Nephron (organoid): ENCODE measurements at regions not wholly inside any gene's neighbourhood (a gene's known extent, or its start where the extent isn't known, plus 50 kb on each side); places are given as distances from the start of the nearest gene placed in this dataset.
A peak's percentile ranks its signal among the peaks of the same experiment; 100 is the strongest.

Experiments used
- H3K27ac Mint-ChIP-seq, 3 experiments: 2 replicates each; pipeline ENCODE4 v1.8.0; 2020; ENCODE audit warnings: mixed read lengths in 3 of 3, mild to moderate bottlenecking in 2 of 3, moderate library complexity in 1 of 3
- H3K27me3 Mint-ChIP-seq: 2 replicates; pipeline ENCODE4 v1.8.0; 2021; ENCODE audit warnings: low read depth, mild to moderate bottlenecking, moderate library complexity, mixed read lengths
- H3K36me3 Mint-ChIP-seq: 2 replicates; pipeline ENCODE4 v1.8.0; 2020; ENCODE audit warnings: low read depth, mixed read lengths
- H3K4me1 Mint-ChIP-seq: 2 replicates; pipeline ENCODE4 v1.8.0; 2020; ENCODE audit warnings: mixed read lengths
- H3K4me3 Mint-ChIP-seq, 3 experiments: 2 replicates each; pipeline ENCODE4 v1.8.0; 2020; ENCODE audit warnings: mild to moderate bottlenecking in 3 of 3, mixed read lengths in 3 of 3, moderate library complexity in 2 of 3
- H3K9me3 Mint-ChIP-seq: 2 replicates; pipeline ENCODE4 v1.8.0; 2020; ENCODE audit warnings: mixed read lengths
- CTCF ChIP-seq, 3 experiments: fragments of 200-600 bp; sonication (generic); IDR thresholded peaks; one replicate each; pipeline ENCODE4 v1.5.0; 2021; ENCODE audit warnings: antibody characterized with exemption in 3 of 3; ENCODE audit not compliant: unreplicated experiment in 3 of 3

GRCh38 chr2:39531220-39531777 lies 94.2 kb upstream of the MAP4K3 start:
- H3K27me3 Mint-ChIP-seq, result no peaks in the 10 kb centered on the region
- H3K4me3 Mint-ChIP-seq, result no peak overlapping the region
- H3K27ac Mint-ChIP-seq, result peak overlapping the region in 1 of 3 experiments; percentile 79
- H3K4me1 Mint-ChIP-seq, result peaks cover 22% of the 10 kb centered on the region
- no peaks in the 10 kb centered on the region for H3K9me3 Mint-ChIP-seq
- no peak for TF ChIP-seq CTCF (IDR thresholded peaks at IDR 0.05; ENCODE audit: unreplicated experiment in 3 of 3)
- H3K36me3 Mint-ChIP-seq, result no peaks in the 10 kb centered on the region

GRCh38 chr2:39532933-39533332 lies 95.8 kb upstream of the MAP4K3 start:
- Mint-ChIP-seq H3K27me3 (no peaks in the 10 kb centered on the region), H3K9me3 (no peaks in the 10 kb centered on the region), H3K36me3 (no peaks in the 10 kb centered on the region), H3K27ac (no peak overlapping the region), H3K4me1 (peaks cover 22% of the 10 kb centered on the region), H3K4me3 (no peak overlapping the region)
- TF ChIP-seq CTCF (IDR thresholded peaks at IDR 0.05; ENCODE audit: unreplicated experiment in 3 of 3), result no peak

GRCh38 chr2:39534095-39534711 lies 97.1 kb upstream of the MAP4K3 start:
- no peaks in the 10 kb centered on the region for H3K36me3 Mint-ChIP-seq
- no peaks in the 10 kb centered on the region for H3K9me3 Mint-ChIP-seq
- H3K4me3 Mint-ChIP-seq, result no peak overlapping the region
- no peak overlapping the region for H3K27ac Mint-ChIP-seq
- TF ChIP-seq CTCF (IDR thresholded peaks at IDR 0.05; ENCODE audit: unreplicated experiment in 3 of 3), result no peak
- no peaks in the 10 kb centered on the region for H3K27me3 Mint-ChIP-seq
- H3K4me1 Mint-ChIP-seq, result peaks cover 22% of the 10 kb centered on the region

DNA sequence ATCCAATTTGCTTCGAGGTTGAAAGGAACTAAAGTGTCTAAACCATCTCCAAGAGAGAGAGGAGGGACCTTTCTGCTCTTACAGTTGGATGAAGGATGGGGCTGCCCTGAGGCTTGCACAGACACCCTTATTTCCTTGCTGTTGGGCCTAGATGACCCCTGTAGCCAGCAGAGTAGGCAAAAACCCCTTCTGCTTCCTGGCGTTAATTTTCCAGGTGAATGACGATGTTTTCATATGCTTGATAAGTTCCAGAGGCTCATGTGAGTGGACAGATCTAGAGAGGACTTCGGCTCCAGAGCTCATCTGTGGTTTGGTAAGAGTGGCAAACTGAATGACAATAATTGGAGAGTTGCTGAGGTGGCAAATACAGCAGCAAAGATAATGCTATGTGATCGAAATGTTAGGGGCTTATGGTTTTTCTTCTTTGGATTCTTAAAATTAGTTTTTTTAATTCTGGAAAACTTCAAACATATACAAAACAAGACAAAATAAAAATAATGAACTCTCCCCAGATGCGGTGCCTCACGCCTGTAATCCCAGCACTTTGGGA lies 98.6 kb upstream of the MAP4K3 start:
- TF ChIP-seq CTCF (IDR thresholded peaks at IDR 0.05; ENCODE audit: unreplicated experiment in 3 of 3), result no peak
- Mint-ChIP-seq H3K4me3 (no peak overlapping the region), H3K9me3 (no peaks in the 10 kb centered on the region), H3K4me1 (peaks cover 12% of the 10 kb centered on the region), H3K27ac (no peak overlapping the region), H3K27me3 (no peaks in the 10 kb centered on the region), H3K36me3 (no peaks in the 10 kb centered on the region)

DNA sequence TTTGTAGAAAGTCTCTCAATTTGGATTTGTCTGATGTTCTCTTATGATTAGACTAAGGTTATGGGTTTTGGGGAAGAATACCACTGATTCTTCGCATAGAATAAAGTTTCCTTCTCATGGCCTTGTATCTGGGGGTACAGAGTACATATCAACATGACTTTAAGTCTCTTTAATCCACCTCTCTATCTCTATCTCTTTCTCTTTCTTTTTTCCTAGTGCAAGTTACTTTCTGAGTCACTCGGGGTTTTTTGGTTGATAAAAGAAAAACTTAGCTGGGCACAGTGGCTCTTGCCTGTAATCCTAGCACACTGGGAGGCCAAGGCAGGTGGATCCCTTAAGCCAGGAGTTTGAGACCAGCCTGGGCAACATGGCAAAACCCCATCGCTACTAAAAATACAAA lies 100.1 kb upstream of the MAP4K3 start:
- no peaks in the 10 kb centered on the region for H3K36me3 Mint-ChIP-seq
- peaks cover 11% of the 10 kb centered on the region for H3K4me1 Mint-ChIP-seq
- no peak for TF ChIP-seq CTCF (IDR thresholded peaks at IDR 0.05; ENCODE audit: unreplicated experiment in 3 of 3)
- H3K4me3 Mint-ChIP-seq, result no peak overlapping the region
- no peaks in the 10 kb centered on the region for H3K9me3 Mint-ChIP-seq
- no peak overlapping the region for H3K27ac Mint-ChIP-seq
- H3K27me3 Mint-ChIP-seq, result no peaks in the 10 kb centered on the region

DNA sequence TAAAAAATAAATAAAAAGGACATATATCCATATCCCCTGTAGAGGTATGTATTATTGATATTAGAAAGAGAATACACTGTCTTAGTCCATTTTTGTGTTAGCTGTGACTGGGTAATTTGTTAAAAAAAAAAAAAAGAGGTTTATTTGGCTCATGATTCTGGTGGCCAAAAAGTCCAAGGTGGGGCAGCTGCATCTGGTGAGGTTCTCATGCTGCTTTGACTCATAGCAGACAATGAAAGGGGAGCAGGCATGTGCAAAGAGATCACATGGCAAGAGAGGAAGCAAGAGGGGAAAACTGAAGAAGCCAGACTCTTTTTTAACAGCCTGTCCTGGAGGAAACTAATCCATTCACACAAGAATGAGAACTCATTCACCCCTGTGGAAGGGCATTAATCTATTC lies 101.6 kb upstream of the MAP4K3 start:
- no peak overlapping the region for H3K27ac Mint-ChIP-seq
- H3K36me3 Mint-ChIP-seq, result no peaks in the 10 kb centered on the region
- no peaks in the 10 kb centered on the region for H3K9me3 Mint-ChIP-seq
- H3K4me1 Mint-ChIP-seq, result peaks cover 11% of the 10 kb centered on the region
- TF ChIP-seq CTCF (IDR thresholded peaks at IDR 0.05; ENCODE audit: unreplicated experiment in 3 of 3), result no peak
- no peak overlapping the region for H3K4me3 Mint-ChIP-seq
- H3K27me3 Mint-ChIP-seq, result no peaks in the 10 kb centered on the region
